IMR-90 (cell line): ENCODE measurements at regions not wholly inside any gene's neighbourhood (a gene's known extent, or its start where the extent isn't known, plus 50 kb on each side); places are given as distances from the start of the nearest gene placed in this dataset.

Source experiments
- ATAC-seq: fragments of 200-7000 bp; cut with Tn5 transposase; 2 replicates; pipeline ENCODE4 v1.9.1; 2020; ENCODE audit warnings: low read depth, mild to moderate bottlenecking, moderate library complexity
- BruUV-seq: library from RNA; stranded (reverse); fragments of 400-500 nt; replicated peaks from 2 replicates; lab custom pipeline; 2021; lab: Mats Ljungman, UMichigan
- CTCF ChIA-PET: fragments of 300-600 bp; formaldehyde crosslinking; extraction: SDS; loops from one replicate; lab custom pipeline; 2021; ENCODE audit warnings: antibody characterized with exemption; lab: Yijun Ruan, JAX
- POLR2A ChIA-PET: fragments of 300-600 bp; sonication (Branson Sonifier 250); formaldehyde crosslinking; loops from one replicate; lab custom pipeline; 2022; ENCODE audit warnings: antibody characterized with exemption; ENCODE audit not compliant: unreplicated experiment; lab: Charles Lee
- DNase-seq: peaks from one replicate; pipeline ENCODE4 v3.0.0; 2013
- H2AFZ ChIP-seq: replicated peaks from 2 replicates; pipeline ENCODE3; 2013; ENCODE audit warnings: low read length, mild to moderate bottlenecking; ENCODE audit not compliant: poor library complexity
- H2AK5ac ChIP-seq: 2 replicates; pipeline ENCODE4 v1.6.1; 2013; ENCODE audit warnings: low read depth, low read length, inconsistent platforms
- H2AK9ac ChIP-seq: replicated peaks from 2 replicates; pipeline ENCODE3; 2013; ENCODE audit warnings: mild to moderate bottlenecking, low read depth, low read length, moderate library complexity; ENCODE audit not compliant: poor library complexity
- H2BK120ac ChIP-seq: 2 replicates; pipeline ENCODE4 v1.6.1; 2013; ENCODE audit warnings: low read depth, low read length, inconsistent platforms
- H2BK15ac ChIP-seq: 3 replicates; pipeline ENCODE4 v1.6.1; 2013; ENCODE audit warnings: low read depth, low read length, inconsistent platforms
- H2BK20ac ChIP-seq: 2 replicates; pipeline ENCODE4 v1.6.1; 2013; ENCODE audit warnings: low read depth, mild to moderate bottlenecking, inconsistent platforms, low read length, moderate library complexity
- H2BK5ac ChIP-seq: 2 replicates; pipeline ENCODE4 v1.6.1; 2013; ENCODE audit warnings: mild to moderate bottlenecking, low read depth, low read length, inconsistent platforms; ENCODE audit not compliant: poor library complexity, severe bottlenecking
- H3K14ac ChIP-seq: replicated peaks from 2 replicates; pipeline ENCODE4 v1.6.1; 2013; ENCODE audit warnings: low read depth, low read length, inconsistent platforms
- H3K18ac ChIP-seq: 2 replicates; pipeline ENCODE4 v1.6.1; 2013; ENCODE audit warnings: low read depth, low read length, control low read depth
- H3K23ac ChIP-seq: 2 replicates; pipeline ENCODE4 v1.6.1; 2013; ENCODE audit warnings: low read depth, low read length, inconsistent platforms
- H3K27ac ChIP-seq: 2 replicates; pipeline ENCODE4 v1.5.1; 2013; ENCODE audit warnings: mild to moderate bottlenecking, control low read depth, low read length; ENCODE audit not compliant: insufficient read depth
- H3K27me3 ChIP-seq: 2 replicates; pipeline ENCODE4 v1.6.1; 2013; ENCODE audit warnings: low read length; ENCODE audit not compliant: control insufficient read depth, insufficient read depth
- H3K36me3 ChIP-seq: 2 replicates; pipeline ENCODE4 v1.6.1; 2013; ENCODE audit warnings: low read length, mixed read lengths; ENCODE audit not compliant: control insufficient read depth, insufficient read depth
- H3K4ac ChIP-seq: 2 replicates; pipeline ENCODE4 v1.6.1; 2013; ENCODE audit warnings: low read depth, low read length, inconsistent platforms
- H3K4me1 ChIP-seq: 2 replicates; pipeline ENCODE4 v1.6.1; 2013; ENCODE audit warnings: low read length, mixed read lengths; ENCODE audit not compliant: control insufficient read depth, insufficient read depth
- H3K4me2 ChIP-seq: 2 replicates; pipeline ENCODE4 v1.6.1; 2013; ENCODE audit warnings: low read depth, mild to moderate bottlenecking, control low read depth, low read length, moderate library complexity
- H3K4me3 ChIP-seq: 2 replicates; pipeline ENCODE4 v1.5.1; 2013; ENCODE audit warnings: low read depth, mild to moderate bottlenecking, control low read depth, low read length, moderate library complexity; ENCODE audit not compliant: insufficient read depth
- H3K56ac ChIP-seq: 2 replicates; pipeline ENCODE4 v1.6.1; 2013; ENCODE audit warnings: low read length, inconsistent platforms; ENCODE audit not compliant: insufficient read depth; ENCODE audit errors: extremely low read depth
- H3K79me1 ChIP-seq, 2 experiments: 2 replicates each; pipeline ENCODE4 v1.6.1; 2013; ENCODE audit warnings: low read length in 2 of 2, inconsistent platforms in 1 of 2, low read depth in 1 of 2
- H3K9ac ChIP-seq: 2 replicates; pipeline ENCODE4 v1.6.1; 2013; ENCODE audit warnings: low read depth, low read length, control low read depth
- H3K9me1 ChIP-seq: 2 replicates; pipeline ENCODE4 v1.6.1; 2013; ENCODE audit warnings: low read length, inconsistent platforms; ENCODE audit not compliant: insufficient read depth
- H3K9me3 ChIP-seq: 2 replicates; pipeline ENCODE4 v1.6.1; 2013; ENCODE audit warnings: low read length; ENCODE audit not compliant: control insufficient read depth, insufficient read depth
- H4K20me1 ChIP-seq: 2 replicates; pipeline ENCODE4 v1.6.1; 2013; ENCODE audit warnings: low read length, inconsistent platforms; ENCODE audit not compliant: insufficient read depth
- H4K5ac ChIP-seq: 2 replicates; pipeline ENCODE4 v1.6.1; 2013; ENCODE audit warnings: mild to moderate bottlenecking, low read depth, low read length, control low read depth
- H4K8ac ChIP-seq, 2 experiments: 2 replicates each; pipeline ENCODE4 v1.6.1; 2013; ENCODE audit warnings: low read depth in 2 of 2, low read length in 2 of 2, control low read depth in 1 of 2, inconsistent platforms in 1 of 2
- H4K91ac ChIP-seq: 2 replicates; pipeline ENCODE4 v1.6.1; 2013; ENCODE audit warnings: low read depth, low read length, inconsistent platforms; ENCODE audit not compliant: insufficient read depth
- BHLHE40 ChIP-seq: fragments of 150-350 bp; IDR thresholded peaks from 2 replicates; pipeline ENCODE4 v1.6.1; 2016; ENCODE audit warnings: mild to moderate bottlenecking, low read depth, low read length
- ELK1 ChIP-seq: fragments of 150-350 bp; IDR thresholded peaks from 2 replicates; pipeline ENCODE4 v1.6.1; 2016; ENCODE audit warnings: low read depth, mild to moderate bottlenecking, low read length, moderate library complexity, borderline replicate concordance
- FOS ChIP-seq: fragments of 150-350 bp; IDR thresholded peaks from 2 replicates; pipeline ENCODE4 v1.6.1; 2016; ENCODE audit warnings: low read depth, low read length
- MAFK ChIP-seq: IDR thresholded peaks from 2 replicates; pipeline ENCODE4 v1.6.1; 2012; ENCODE audit warnings: low read depth, low read length, improper control_type of control experiment
- MAZ ChIP-seq: IDR thresholded peaks from 2 replicates; pipeline ENCODE4 v1.6.1; 2012; ENCODE audit warnings: low read depth, mild to moderate bottlenecking, low read length, improper control_type of control experiment, moderate library complexity, borderline replicate concordance
- POLR2A ChIP-seq: IDR thresholded peaks from 2 replicates; pipeline ENCODE4 v1.6.1; 2012; ENCODE audit warnings: mild to moderate bottlenecking, low read depth, low read length
- RAD21 ChIP-seq: IDR thresholded peaks from 2 replicates; pipeline ENCODE4 v1.6.1; 2012; ENCODE audit warnings: low read length, improper control_type of control experiment
- RCOR1 ChIP-seq: IDR thresholded peaks from 2 replicates; pipeline ENCODE4 v1.6.1; 2012; ENCODE audit warnings: mild to moderate bottlenecking, low read length, improper control_type of control experiment; ENCODE audit not compliant: insufficient replicate concordance
- RFX5 ChIP-seq: IDR thresholded peaks from 2 replicates; pipeline ENCODE4 v1.8.0; 2012; ENCODE audit warnings: low read depth, mild to moderate bottlenecking, low read length, moderate library complexity
- USF2 ChIP-seq: fragments of 150-350 bp; IDR thresholded peaks from 2 replicates; pipeline ENCODE4 v1.6.1; 2017; ENCODE audit warnings: mild to moderate bottlenecking, antibody characterized with exemption, low read length, low read depth
- WGBS, 2 experiments: methylation state at CpG; one replicate each; pipeline versions ENCODE4 v1.1.5 to v1.1.7; 2013; ENCODE audit warnings: missing lambda C conversion rate in 2 of 2; ENCODE audit not compliant: insufficient read length in 1 of 2; ENCODE audit errors: extremely low coverage in 2 of 2; 5-methylcytosine and 5-hydroxymethylcytosine counted together
- dilution Hi-C: fragments of 300-500 bp; cut with HindIII; formaldehyde crosslinking; loops from one replicate; pipeline ENCODE4 v1.14.3; 2018; ENCODE audit warnings: low sequenced_read_pairs; ENCODE audit not compliant: unreplicated experiment
- in situ Hi-C: fragments of 300-500 bp; cut with MboI; formaldehyde crosslinking; loops from 3 replicates; pipeline ENCODE4 v1.14.3; 2019; ENCODE audit warnings: low sequenced_read_pairs, inconsistent platforms, mixed read lengths
- intact Hi-C: fragments of 100-400 bp; cut with micrococcal nuclease; formaldehyde crosslinking; loops from 2 replicates; pipeline ENCODE4 v1.10.0; 2022

DNA sequence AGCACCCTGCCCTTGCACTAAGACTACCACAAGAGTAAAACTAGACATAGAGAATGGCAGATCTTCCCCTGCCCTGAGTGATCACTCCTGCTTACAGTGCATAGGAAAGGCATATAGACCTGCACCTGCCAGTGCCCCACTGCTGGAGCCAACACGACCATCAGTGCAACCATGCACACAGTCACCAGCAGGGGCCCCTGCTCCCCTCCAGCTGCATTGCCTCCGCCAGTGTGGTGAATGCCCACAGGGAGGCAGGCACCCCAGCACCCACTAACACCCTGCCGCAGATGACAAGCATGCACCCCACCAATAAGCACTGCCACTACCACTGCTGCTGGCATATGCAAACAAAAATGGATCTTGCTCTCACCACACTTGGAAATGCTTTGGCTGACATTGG, 478.8 kb downstream of the ADCYAP1 start:
- no CpG with 5 or more reads among the region's 3 CpGs for WGBS, 2 experiments
- CTCF ChIA-PET = no interaction called here
- no peak overlapping the region for H4K5ac ChIP-seq
- no peak overlapping the region for H3K27ac ChIP-seq
- ATAC-seq = no peak
- DNase-seq = no peak
- H3K9me3 ChIP-seq = peaks cover 15% of the 10 kb centered on the region
- H3K36me3 ChIP-seq = no peaks in the 10 kb centered on the region
- H2BK120ac ChIP-seq = no peak overlapping the region
- no peaks in the 10 kb centered on the region for H3K27me3 ChIP-seq
- no peak overlapping the region for H2BK15ac ChIP-seq
- intact Hi-C loops (no loop called here), dilution Hi-C loops (no loop called here), in situ Hi-C loops (loop anchor here (10.0 kb wide), 1 partner anchor 59 kb away; no protein-coding TSS in a partner anchor)
- POLR2A ChIA-PET = no interaction called here
- no peak overlapping the region for H3K9ac ChIP-seq
- H2AFZ ChIP-seq = no peak overlapping the region
- H2BK20ac ChIP-seq = no peak overlapping the region
- no peaks in the 10 kb centered on the region for H3K9me1 ChIP-seq
- no peak overlapping the region for H3K18ac ChIP-seq
- TF ChIP-seq USF2 (no peak), RFX5 (no peak), POLR2A (no peak), MAFK (no peak), BHLHE40 (no peak), MAZ (no peak), RCOR1 (no peak), FOS (no peak), RAD21 (no peak), ELK1 (no peak)
- BruUV-seq = no TSS peak
- H4K20me1 ChIP-seq = no peaks in the 10 kb centered on the region
- no peak overlapping the region for H3K23ac ChIP-seq
- no peak overlapping the region for H2AK5ac ChIP-seq
- H2BK5ac ChIP-seq = no peak overlapping the region
- no peaks in the 10 kb centered on the region for H3K4me1 ChIP-seq
- H4K91ac ChIP-seq = no peak overlapping the region
- no peak overlapping the region for H3K4ac ChIP-seq
- H4K8ac ChIP-seq = no peak overlapping the region
- no peak overlapping the region for H3K4me2 ChIP-seq
- H2AK9ac ChIP-seq = no peak overlapping the region
- no peak overlapping the region for H3K56ac ChIP-seq
- H3K4me3 ChIP-seq = no peak overlapping the region
- H3K79me1 ChIP-seq = no peaks in the 10 kb centered on the region
- no peak overlapping the region for H3K14ac ChIP-seq
